HTERT RPE-1 (cell line): ENCODE measurements at regions not wholly inside any gene's neighbourhood (a gene's known extent, or its start where the extent isn't known, plus 50 kb on each side); places are given as distances from the start of the nearest gene placed in this dataset.

Source experiments
- in situ Hi-C: fragments of 300-500 bp; cut with MboI; formaldehyde crosslinking; loops from 4 replicates; pipeline ENCODE4 v1.14.3; 2020; ENCODE audit warnings: low sequenced_read_pairs

- in situ Hi-C loops = no loop called here
Observed at GRCh38 chr10:4219901-4220300, 434.9 kb upstream of the KLF6 start.

- in situ Hi-C loops = no loop called here
Observed at GRCh38 chr10:4217653-4218052, 432.6 kb upstream of the KLF6 start.

GRCh38 chr10:4217187-4217586, 432.2 kb upstream of the KLF6 start:
- in situ Hi-C loops = no loop called here

GRCh38 chr10:4216726-4217125, 431.7 kb upstream of the KLF6 start:
- in situ Hi-C loops = no loop called here

GRCh38 chr10:4215963-4216575, 431.1 kb upstream of the KLF6 start:
- in situ Hi-C loops = no loop called here

- in situ Hi-C loops = no loop called here
Observed at GRCh38 chr10:4215485-4215884, 430.5 kb upstream of the KLF6 start.

GRCh38 chr10:4214908-4215307, 429.9 kb upstream of the KLF6 start:
- in situ Hi-C loops = no loop called here

GRCh38 chr10:4213441-4213840, 428.4 kb upstream of the KLF6 start:
- in situ Hi-C loops = no loop called here

GRCh38 chr10:4212111-4212630, 427.2 kb upstream of the KLF6 start:
- in situ Hi-C loops = no loop called here

GRCh38 chr10:4208499-4208898, 423.5 kb upstream of the KLF6 start:
- in situ Hi-C loops = no loop called here

- in situ Hi-C loops = no loop called here
Observed at GRCh38 chr10:4205113-4205512, 420.1 kb upstream of the KLF6 start.

GRCh38 chr10:4202938-4203337, 417.9 kb upstream of the KLF6 start:
- in situ Hi-C loops = no loop called here

- in situ Hi-C loops = no loop called here
Observed at GRCh38 chr10:4201866-4202825, 417.1 kb upstream of the KLF6 start.

GRCh38 chr10:4199196-4199595, 414.2 kb upstream of the KLF6 start:
- in situ Hi-C loops = no loop called here

- in situ Hi-C loops = no loop called here
Observed at GRCh38 chr10:4198216-4198615, 413.2 kb upstream of the KLF6 start.

GRCh38 chr10:4197676-4198075, 412.7 kb upstream of the KLF6 start:
- in situ Hi-C loops = no loop called here

- in situ Hi-C loops = no loop called here
Observed at GRCh38 chr10:4196771-4197390, 411.9 kb upstream of the KLF6 start.

GRCh38 chr10:4196183-4196582, 411.2 kb upstream of the KLF6 start:
- in situ Hi-C loops = no loop called here

GRCh38 chr10:4195213-4195612, 410.2 kb upstream of the KLF6 start:
- in situ Hi-C loops = no loop called here

- in situ Hi-C loops = no loop called here
Observed at GRCh38 chr10:4194231-4194630, 409.2 kb upstream of the KLF6 start.

- in situ Hi-C loops = no loop called here
Observed at GRCh38 chr10:4191894-4192293, 406.9 kb upstream of the KLF6 start.

- in situ Hi-C loops = no loop called here
Observed at GRCh38 chr10:4191354-4191753, 406.3 kb upstream of the KLF6 start.
